ENCODE measurements at regions not wholly inside any gene's neighbourhood (a gene's known extent, or its start where the extent isn't known, plus 50 kb on each side); places are given as distances from the start of the nearest gene placed in this dataset.

GRCh38 chr13:93146584-93147297 is 79.9 kb upstream of the GPC6 start:
- Histone ChIP-seq H3K9me3 (no peaks in the 10 kb centered on the region), H3K27ac (no peak overlapping the region), H3K4me1 (replicated peaks) (no peaks in the 10 kb centered on the region), H3K27me3 (replicated peaks; ENCODE audit: insufficient read depth) (no peaks in the 10 kb centered on the region), H3K4me3 (no peak overlapping the region), H3K36me3 (no peaks in the 10 kb centered on the region)
- 50% methylated on average over 4 of the region's 4 CpGs for WGBS
- DNase-seq (ENCODE audit: low spot score), result no peak
- TF ChIP-seq POLR2A (IDR thresholded peaks at IDR 0.05), result no peak
- TF ChIP-seq POLR2AphosphoS5 (IDR thresholded peaks at IDR 0.05), result no peak
- TF ChIP-seq CTCF (IDR thresholded peaks at IDR 0.05), result no peak
- intact Hi-C loops (cut with DNase I), result no loop called here

DNA sequence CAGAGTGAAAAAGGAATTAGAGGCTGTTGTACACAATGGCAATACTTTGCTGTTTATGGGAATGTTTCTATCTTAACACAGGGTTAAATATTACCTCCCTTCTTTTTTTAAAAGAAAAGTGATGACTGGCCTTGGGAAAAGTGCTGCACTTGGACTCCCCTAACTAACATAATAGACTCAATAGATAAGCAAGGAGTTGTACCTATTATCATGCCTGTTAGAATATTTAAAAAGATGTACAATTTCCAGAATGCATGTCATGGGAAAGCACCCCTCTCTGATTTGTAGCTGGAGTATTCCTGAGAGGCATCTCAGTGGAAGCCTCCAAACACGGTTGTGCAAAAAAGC is 79.3 kb upstream of the GPC6 start:
- WGBS, result 56% methylated on average over 1 of the region's 1 CpG
- no peak for DNase-seq (ENCODE audit: low spot score)
- Histone ChIP-seq H3K4me3 (no peak overlapping the region), H3K27ac (no peak overlapping the region), H3K9me3 (no peaks in the 10 kb centered on the region), H3K27me3 (replicated peaks; ENCODE audit: insufficient read depth) (no peaks in the 10 kb centered on the region), H3K36me3 (no peaks in the 10 kb centered on the region), H3K4me1 (replicated peaks) (no peaks in the 10 kb centered on the region)
- TF ChIP-seq POLR2A (IDR thresholded peaks at IDR 0.05) (no peak), CTCF (IDR thresholded peaks at IDR 0.05) (no peak), POLR2AphosphoS5 (IDR thresholded peaks at IDR 0.05) (no peak)
- intact Hi-C loops (cut with DNase I), result no loop called here

GRCh38 chr13:93147946-93148345 is 78.7 kb upstream of the GPC6 start:
- Histone ChIP-seq H3K9me3 (no peaks in the 10 kb centered on the region), H3K4me3 (no peak overlapping the region), H3K4me1 (replicated peaks) (no peaks in the 10 kb centered on the region), H3K36me3 (no peaks in the 10 kb centered on the region), H3K27ac (no peak overlapping the region), H3K27me3 (replicated peaks; ENCODE audit: insufficient read depth) (no peaks in the 10 kb centered on the region)
- no peak for TF ChIP-seq CTCF (IDR thresholded peaks at IDR 0.05)
- no peak for TF ChIP-seq POLR2AphosphoS5 (IDR thresholded peaks at IDR 0.05)
- TF ChIP-seq POLR2A (IDR thresholded peaks at IDR 0.05), result no peak
- no peak for DNase-seq (ENCODE audit: low spot score)
- 98% methylated on average over 5 of the region's 5 CpGs for WGBS
- intact Hi-C loops (cut with DNase I), result no loop called here

- TF ChIP-seq POLR2A (IDR thresholded peaks at IDR 0.05) (no peak), CTCF (IDR thresholded peaks at IDR 0.05) (no peak), POLR2AphosphoS5 (IDR thresholded peaks at IDR 0.05) (no peak)
- DNase-seq (ENCODE audit: low spot score), result no peak
- Histone ChIP-seq H3K9me3 (no peaks in the 10 kb centered on the region), H3K4me1 (replicated peaks) (no peaks in the 10 kb centered on the region), H3K27me3 (replicated peaks; ENCODE audit: insufficient read depth) (no peaks in the 10 kb centered on the region), H3K36me3 (no peaks in the 10 kb centered on the region), H3K4me3 (no peak overlapping the region), H3K27ac (no peak overlapping the region)
- intact Hi-C loops (cut with DNase I), result no loop called here
Observed at GRCh38 chr13:93151277-93151676, 75.3 kb upstream of the GPC6 start.

- H3K27me3 ChIP-seq (replicated peaks; ENCODE audit: insufficient read depth), result no peaks in the 10 kb centered on the region
- no peaks in the 10 kb centered on the region for H3K9me3 ChIP-seq
- H3K36me3 ChIP-seq, result no peaks in the 10 kb centered on the region
- no peak for DNase-seq (ENCODE audit: low spot score)
- no peaks in the 10 kb centered on the region for H3K4me1 ChIP-seq (replicated peaks)
- H3K27ac ChIP-seq, result no peak overlapping the region
- H3K4me3 ChIP-seq, result no peak overlapping the region
- intact Hi-C loops (cut with DNase I), result no loop called here
- TF ChIP-seq POLR2A (IDR thresholded peaks at IDR 0.05) (no peak), POLR2AphosphoS5 (IDR thresholded peaks at IDR 0.05) (no peak), CTCF (IDR thresholded peaks at IDR 0.05) (no peak)
Observed at GRCh38 chr13:93158565-93158964, 68.0 kb upstream of the GPC6 start.
